Transverse colon (tissue), 4 donors: ENCODE measurements at regions not wholly inside any gene's neighbourhood (a gene's known extent, or its start where the extent isn't known, plus 50 kb on each side); places are given as distances from the start of the nearest gene placed in this dataset.
"Not testable (repeated sequence)": the region's sequence is repeated elsewhere in the genome, so short reads cannot be mapped to it uniquely, and the experiment has no call there.

ENCODE experiments used
- DNase-seq: peaks from one replicate; pipeline ENCODE4 v3.0.0-alpha.2; 2019
- H3K27ac ChIP-seq, 4 donors: fragments of 200-600 bp; sonication (generic); 2 replicates each; pipeline ENCODE4 v1.5.1; 2016 to 2018; ENCODE audit warnings: inconsistent platforms in 4 of 4
- H3K27me3 ChIP-seq: fragments of 200-600 bp; sonication (generic); 2 replicates; pipeline ENCODE4 v1.5.1; 2017; ENCODE audit warnings: inconsistent platforms
- H3K36me3 ChIP-seq, 4 donors: fragments of 200-600 bp; sonication (generic); 2 replicates each; pipeline ENCODE4 v1.5.1; 2017 to 2019; ENCODE audit warnings: inconsistent platforms in 4 of 4
- H3K4me1 ChIP-seq, 4 donors: fragments of 200-600 bp; sonication (generic); 2 replicates each; pipeline ENCODE4 v1.5.1; 2017 to 2020; ENCODE audit warnings: inconsistent platforms in 4 of 4
- H3K4me3 ChIP-seq, 4 donors: fragments of 200-600 bp; sonication (generic); 1 replicate in 1 of 4; 2 replicates in 3 of 4; pipeline versions ENCODE4 v1.5.1 to v1.6.1; 2017 to 2019; ENCODE audit warnings: inconsistent platforms in 4 of 4
- H3K9me3 ChIP-seq, 2 donors: fragments of 200-600 bp; sonication (generic); 2 replicates each; pipeline ENCODE4 v1.5.1; 2017 to 2019; ENCODE audit warnings: inconsistent platforms in 2 of 2
- CTCF ChIP-seq, 5 experiments: fragments of 200-600 bp in 3 of 5; fragments of 450-650 bp in 2 of 5; sonication (generic) in 3 of 5; IDR thresholded peaks; 1 replicate in 2 of 5; 2 replicates in 3 of 5; pipeline ENCODE4 v1.5.1; 2016 to 2017; ENCODE audit warnings: antibody characterized with exemption in 5 of 5, inconsistent platforms in 3 of 5, mild to moderate bottlenecking in 2 of 5, moderate library complexity in 1 of 5
- EP300 ChIP-seq: sonication (generic); formaldehyde crosslinking; IDR thresholded peaks from one replicate; pipeline ENCODE4 v1.6.1; 2017; ENCODE audit warnings: antibody characterized with exemption, low read depth
- POLR2A ChIP-seq: fragments of 450-650 bp; IDR thresholded peaks from one replicate; pipeline ENCODE4 v1.6.1; 2016; ENCODE audit warnings: antibody characterized with exemption, mild to moderate bottlenecking, moderate library complexity
- POLR2AphosphoS5 ChIP-seq, 3 donors: sonication (generic); formaldehyde crosslinking; IDR thresholded peaks; one replicate each; pipeline ENCODE4 v1.6.1; 2016; ENCODE audit warnings: antibody characterized with exemption in 3 of 3
- WGBS, 2 donors: methylation state at CpG; one replicate each; pipeline ENCODE4 v1.1.5; 2018; ENCODE audit warnings: low coverage in 1 of 2; 5-methylcytosine and 5-hydroxymethylcytosine counted together
- in situ Hi-C, 4 donors: fragments of 200-750 bp; cut with MboI; loops; one replicate each; pipeline versions ENCODE4 v1.15.0 to v1.15.1; 2017; ENCODE audit warnings: low sequenced_read_pairs in 3 of 4, low pct_ligation_motif_present in 1 of 4, low pct_unique_long_range_greater_than_20kb in 1 of 4
- intact Hi-C: fragments of 100-400 bp; cut with DNase I; formaldehyde crosslinking; loops from one replicate; pipeline ENCODE4 v1.15.1; 2023; ENCODE audit warnings: low total_unique reads

- Histone ChIP-seq H3K9me3 (no peaks in the 10 kb centered on the region), H3K4me3 (no peak overlapping the region), H3K27ac (no peak overlapping the region), H3K36me3 (no peaks in the 10 kb centered on the region), H3K4me1 (no peaks in the 10 kb centered on the region), H3K27me3 (no peaks in the 10 kb centered on the region)
- DNase-seq = no peak
- TF ChIP-seq POLR2A (no peak), EP300 (no peak), CTCF (IDR thresholded peaks at IDR 0.05) (no peak), POLR2AphosphoS5 (IDR thresholded peaks at IDR 0.05) (no peak)
- in situ Hi-C loops (no loop called here), intact Hi-C loops (no loop called here)
Observed at GRCh38 chr3:166877971-166878370, 502.1 kb downstream of the ZBBX start.

- H3K36me3 ChIP-seq = no peaks in the 10 kb centered on the region
- H3K4me1 ChIP-seq = no peaks in the 10 kb centered on the region
- H3K27me3 ChIP-seq = no peaks in the 10 kb centered on the region
- H3K27ac ChIP-seq = no peak overlapping the region
- H3K9me3 ChIP-seq = peaks cover 0 to 8% of the 10 kb centered on the region in 2 donors
- WGBS, 2 donors = 50 to 83% methylated on average over 1 to 9 of the region's 10 CpGs
- no peak for DNase-seq
- in situ Hi-C loops (no loop called here), intact Hi-C loops (no loop called here)
- H3K4me3 ChIP-seq = no peak overlapping the region
- no peak for TF ChIP-seq CTCF (IDR thresholded peaks at IDR 0.05)
- TF ChIP-seq EP300 = no peak
- no peak for TF ChIP-seq POLR2AphosphoS5 (IDR thresholded peaks at IDR 0.05)
- no peak for TF ChIP-seq POLR2A
Observed at GRCh38 chr3:166864473-166865467, 515.3 kb downstream of the ZBBX start.

- no peak for TF ChIP-seq POLR2A
- no peak for TF ChIP-seq EP300
- TF ChIP-seq CTCF (IDR thresholded peaks at IDR 0.05) = no peak
- TF ChIP-seq POLR2AphosphoS5 (IDR thresholded peaks at IDR 0.05) = no peak
- no peaks in the 10 kb centered on the region for H3K4me1 ChIP-seq
- H3K9me3 ChIP-seq = peaks cover 0 to 3% of the 10 kb centered on the region in 2 donors
- H3K4me3 ChIP-seq = no peak overlapping the region
- intact Hi-C loops (no loop called here), in situ Hi-C loops (no loop called here)
- H3K36me3 ChIP-seq = no peaks in the 10 kb centered on the region
- DNase-seq = no peak
- no peak overlapping the region for H3K27ac ChIP-seq
- WGBS, 2 donors = 53 to 73% methylated on average over 2 of the region's 2 CpGs
- no peaks in the 10 kb centered on the region for H3K27me3 ChIP-seq
Observed at GRCh38 chr3:166860217-166860616, 519.9 kb downstream of the ZBBX start.

GRCh38 chr3:166844329-166844728 is 535.8 kb downstream of the ZBBX start:
- no peak overlapping the region for H3K27ac ChIP-seq
- TF ChIP-seq POLR2AphosphoS5 (IDR thresholded peaks at IDR 0.05) (no peak), POLR2A (no peak), EP300 (no peak), CTCF (IDR thresholded peaks at IDR 0.05) (no peak)
- no peak for DNase-seq
- no peaks in the 10 kb centered on the region for H3K36me3 ChIP-seq
- H3K4me1 ChIP-seq = no peaks in the 10 kb centered on the region
- H3K9me3 ChIP-seq = no peaks in the 10 kb centered on the region
- intact Hi-C loops = no loop called here
- H3K27me3 ChIP-seq = no peaks in the 10 kb centered on the region
- no peak overlapping the region for H3K4me3 ChIP-seq
- in situ Hi-C loops = no loop called here

GRCh38 chr3:166842784-166843183 is 537.3 kb downstream of the ZBBX start:
- intact Hi-C loops = not testable (repeated sequence)

More at GRCh38 chr3:166842784-166843183, 537.3 kb downstream of the ZBBX start:
- H3K4me1 ChIP-seq, H3K36me3 ChIP-seq, H3K9me3 ChIP-seq, in situ Hi-C loops, H3K27me3 ChIP-seq, H3K27ac ChIP-seq, DNase-seq, H3K4me3 ChIP-seq: not testable (repeated sequence)
- WGBS, 2 donors = 92% methylated on average over 25 of the region's 25 CpGs; no CpG with 5 or more reads in 1 of the 2 donors
